ENCODE measurements at regions not wholly inside any gene's neighbourhood (a gene's known extent, or its start where the extent isn't known, plus 50 kb on each side); places are given as distances from the start of the nearest gene placed in this dataset.

- no peak for TF ChIP-seq CTCF (optimal IDR thresholded peaks at IDR 0.05 in 1 of 3, IDR thresholded peaks at IDR 0.05 in 1 of 3, conservative IDR thresholded peaks at IDR 0.05 in 1 of 3; ENCODE audit: extremely low read depth in 1 of 3, insufficient read depth in 2 of 3, low read length in 3 of 3)
- no peak for TF ChIP-seq EZH2 (IDR thresholded peaks at IDR 0.05; ENCODE audit: low read length)
Measured at GRCh38 chrX:43505769-43506168, 150.3 kb upstream of the MAOA start.
